ENCODE measurements at regions not wholly inside any gene's neighbourhood (a gene's known extent, or its start where the extent isn't known, plus 50 kb on each side); places are given as distances from the start of the nearest gene placed in this dataset.

- H3K27me3 ChIP-seq (ENCODE audit: control insufficient read depth in 1 of 2, insufficient read depth in 1 of 2, low read length in 2 of 2), result no peaks in the 10 kb centered on the region
- WGBS, result no CpG with 5 or more reads among the region's 1 CpG
- no peak overlapping the region for H3K9ac ChIP-seq (ENCODE audit: low read length)
- H3K9me3 ChIP-seq (ENCODE audit: control insufficient read depth, low read length), result peaks cover 30% of the 10 kb centered on the region
- H3K36me3 ChIP-seq (ENCODE audit: control insufficient read depth in 1 of 2, insufficient read depth in 2 of 2, low read depth in 1 of 2, low read length in 2 of 2), result no peaks in the 10 kb centered on the region
- H3K4ac ChIP-seq (ENCODE audit: low read depth in 1 of 2, low read length in 2 of 2), result no peak overlapping the region
- no peak overlapping the region for H3K27ac ChIP-seq (ENCODE audit: low read length, poor library complexity, severe bottlenecking)
- no peak overlapping the region for H3K18ac ChIP-seq (ENCODE audit: low read depth in 1 of 2, low read length in 2 of 2)
- no peak overlapping the region for H2BK120ac ChIP-seq (ENCODE audit: low read depth, low read length)
- H3K23ac ChIP-seq (ENCODE audit: low read length in 2 of 2), result no peak overlapping the region
- no peak overlapping the region for H3K4me3 ChIP-seq (ENCODE audit: insufficient read depth in 1 of 2, low read depth in 1 of 2, low read length in 2 of 2)
- H4K91ac ChIP-seq (ENCODE audit: low read length), result no peak overlapping the region
- H2BK15ac ChIP-seq (ENCODE audit: low read depth, poor library complexity, severe bottlenecking), result no peak overlapping the region
- DNase-seq, result no peak
- H2AK5ac ChIP-seq (ENCODE audit: low read length, severe bottlenecking), result no peak overlapping the region
- no peak overlapping the region for H3K4me2 ChIP-seq (ENCODE audit: low read length, poor library complexity, severe bottlenecking)
- no peak overlapping the region for H4K8ac ChIP-seq (ENCODE audit: low read length)
- no peak overlapping the region for H2BK12ac ChIP-seq (ENCODE audit: low read length in 2 of 2)
- no peaks in the 10 kb centered on the region for H3K4me1 ChIP-seq (ENCODE audit: control insufficient read depth, insufficient read depth, low read depth, low read length)
- H2AFZ ChIP-seq (ENCODE audit: low read depth, low read length), result no peak overlapping the region
- H2BK5ac ChIP-seq (ENCODE audit: low read depth, low read length, poor library complexity, severe bottlenecking), result no peak overlapping the region
- no peaks in the 10 kb centered on the region for H3K79me1 ChIP-seq (replicated peaks; ENCODE audit: low read length, poor library complexity, severe bottlenecking)
- no peak overlapping the region for H3K14ac ChIP-seq (ENCODE audit: low read length in 2 of 2)
These were observed 779.3 kb upstream of the BRINP3 start for GRCh38 chr1:191256917-191257316.

- Histone ChIP-seq H3K27ac (ENCODE audit: low read length, poor library complexity, severe bottlenecking) (no peak overlapping the region), H2AFZ (ENCODE audit: low read depth, low read length) (no peak overlapping the region), H3K36me3 (ENCODE audit: control insufficient read depth in 1 of 2, insufficient read depth in 2 of 2, low read depth in 1 of 2, low read length in 2 of 2) (no peaks in the 10 kb centered on the region), H2BK12ac (ENCODE audit: low read length in 2 of 2) (no peak overlapping the region), H2AK5ac (ENCODE audit: low read length, severe bottlenecking) (no peak overlapping the region), H3K9ac (ENCODE audit: low read length) (no peak overlapping the region), H3K4ac (ENCODE audit: low read depth in 1 of 2, low read length in 2 of 2) (no peak overlapping the region), H3K14ac (ENCODE audit: low read length in 2 of 2) (no peak overlapping the region), H2BK5ac (ENCODE audit: low read depth, low read length, poor library complexity, severe bottlenecking) (no peak overlapping the region), H3K27me3 (ENCODE audit: control insufficient read depth in 1 of 2, insufficient read depth in 1 of 2, low read length in 2 of 2) (no peaks in the 10 kb centered on the region), H3K4me2 (ENCODE audit: low read length, poor library complexity, severe bottlenecking) (no peak overlapping the region), H3K79me1 (replicated peaks; ENCODE audit: low read length, poor library complexity, severe bottlenecking) (no peaks in the 10 kb centered on the region), H3K4me1 (ENCODE audit: control insufficient read depth, insufficient read depth, low read depth, low read length) (no peaks in the 10 kb centered on the region), H2BK120ac (ENCODE audit: low read depth, low read length) (no peak overlapping the region), H3K23ac (ENCODE audit: low read length in 2 of 2) (no peak overlapping the region), H2BK15ac (ENCODE audit: low read depth, poor library complexity, severe bottlenecking) (no peak overlapping the region), H4K91ac (ENCODE audit: low read length) (no peak overlapping the region), H4K8ac (ENCODE audit: low read length) (no peak overlapping the region), H3K18ac (ENCODE audit: low read depth in 1 of 2, low read length in 2 of 2) (no peak overlapping the region), H3K9me3 (ENCODE audit: control insufficient read depth, low read length) (peaks cover 16% of the 10 kb centered on the region), H3K4me3 (ENCODE audit: insufficient read depth in 1 of 2, low read depth in 1 of 2, low read length in 2 of 2) (no peak overlapping the region)
- no CpG with 5 or more reads among the region's 1 CpG for whole genome bisulfite sequencing
- DNase-seq, result no peak
These were observed 782.4 kb upstream of the BRINP3 start for GRCh38 chr1:191260056-191260455.

- Histone ChIP-seq H3K9ac (ENCODE audit: low read length) (no peak overlapping the region), H3K14ac (ENCODE audit: low read length in 2 of 2) (no peak overlapping the region), H3K27ac (ENCODE audit: low read length, poor library complexity, severe bottlenecking) (no peak overlapping the region), H3K36me3 (ENCODE audit: control insufficient read depth in 1 of 2, insufficient read depth in 2 of 2, low read depth in 1 of 2, low read length in 2 of 2) (no peaks in the 10 kb centered on the region), H2AK5ac (ENCODE audit: low read length, severe bottlenecking) (no peak overlapping the region), H3K23ac (ENCODE audit: low read length in 2 of 2) (no peak overlapping the region), H3K4ac (ENCODE audit: low read depth in 1 of 2, low read length in 2 of 2) (no peak overlapping the region), H4K8ac (ENCODE audit: low read length) (no peak overlapping the region), H3K4me1 (ENCODE audit: control insufficient read depth, insufficient read depth, low read depth, low read length) (no peaks in the 10 kb centered on the region), H2BK12ac (ENCODE audit: low read length in 2 of 2) (no peak overlapping the region), H3K9me3 (ENCODE audit: control insufficient read depth, low read length) (peaks cover 15% of the 10 kb centered on the region), H4K91ac (ENCODE audit: low read length) (no peak overlapping the region), H2AFZ (ENCODE audit: low read depth, low read length) (no peak overlapping the region), H2BK120ac (ENCODE audit: low read depth, low read length) (no peak overlapping the region), H2BK5ac (ENCODE audit: low read depth, low read length, poor library complexity, severe bottlenecking) (no peak overlapping the region), H3K4me3 (ENCODE audit: insufficient read depth in 1 of 2, low read depth in 1 of 2, low read length in 2 of 2) (no peak overlapping the region), H3K4me2 (ENCODE audit: low read length, poor library complexity, severe bottlenecking) (no peak overlapping the region), H3K79me1 (replicated peaks; ENCODE audit: low read length, poor library complexity, severe bottlenecking) (no peaks in the 10 kb centered on the region), H3K27me3 (ENCODE audit: control insufficient read depth in 1 of 2, insufficient read depth in 1 of 2, low read length in 2 of 2) (no peaks in the 10 kb centered on the region), H2BK15ac (ENCODE audit: low read depth, poor library complexity, severe bottlenecking) (no peak overlapping the region), H3K18ac (ENCODE audit: low read depth in 1 of 2, low read length in 2 of 2) (no peak overlapping the region)
- DNase-seq, result no peak
- 80% methylated on average over 1 of the region's 4 CpGs for WGBS
These were observed 783.4 kb upstream of the BRINP3 start for GRCh38 chr1:191261111-191261510.

GRCh38 chr1:191279266-191279800, 801.7 kb upstream of the BRINP3 start:
- Histone ChIP-seq H3K4me3 (ENCODE audit: insufficient read depth in 1 of 2, low read depth in 1 of 2, low read length in 2 of 2) (no peak overlapping the region), H3K79me1 (replicated peaks; ENCODE audit: low read length, poor library complexity, severe bottlenecking) (no peaks in the 10 kb centered on the region), H4K8ac (ENCODE audit: low read length) (no peak overlapping the region), H3K18ac (ENCODE audit: low read depth in 1 of 2, low read length in 2 of 2) (no peak overlapping the region), H3K14ac (ENCODE audit: low read length in 2 of 2) (no peak overlapping the region), H3K4ac (ENCODE audit: low read depth in 1 of 2, low read length in 2 of 2) (no peak overlapping the region), H2BK15ac (ENCODE audit: low read depth, poor library complexity, severe bottlenecking) (no peak overlapping the region), H3K9ac (ENCODE audit: low read length) (no peak overlapping the region), H3K4me2 (ENCODE audit: low read length, poor library complexity, severe bottlenecking) (no peak overlapping the region), H3K27ac (ENCODE audit: low read length, poor library complexity, severe bottlenecking) (no peak overlapping the region), H2BK12ac (ENCODE audit: low read length in 2 of 2) (no peak overlapping the region), H2BK120ac (ENCODE audit: low read depth, low read length) (no peak overlapping the region), H3K4me1 (ENCODE audit: control insufficient read depth, insufficient read depth, low read depth, low read length) (no peaks in the 10 kb centered on the region), H3K9me3 (ENCODE audit: control insufficient read depth, low read length) (peaks cover 38% of the 10 kb centered on the region), H2BK5ac (ENCODE audit: low read depth, low read length, poor library complexity, severe bottlenecking) (no peak overlapping the region), H3K27me3 (ENCODE audit: control insufficient read depth in 1 of 2, insufficient read depth in 1 of 2, low read length in 2 of 2) (no peaks in the 10 kb centered on the region), H3K36me3 (ENCODE audit: control insufficient read depth in 1 of 2, insufficient read depth in 2 of 2, low read depth in 1 of 2, low read length in 2 of 2) (no peaks in the 10 kb centered on the region), H3K23ac (ENCODE audit: low read length in 2 of 2) (no peak overlapping the region), H4K91ac (ENCODE audit: low read length) (no peak overlapping the region), H2AK5ac (ENCODE audit: low read length, severe bottlenecking) (no peak overlapping the region), H2AFZ (ENCODE audit: low read depth, low read length) (no peak overlapping the region)
- WGBS, result 86% methylated on average over 2 of the region's 2 CpGs
- DNase-seq, result no peak

Data from mesenchymal stem cell (in vitro differentiated cells and primary cell).